ENCODE measurements at regions not wholly inside any gene's neighbourhood (a gene's known extent, or its start where the extent isn't known, plus 50 kb on each side); places are given as distances from the start of the nearest gene placed in this dataset.

- TF ChIP-seq CTCF (IDR thresholded peaks at IDR 0.05; ENCODE audit: insufficient read depth, low read length, poor library complexity, severe bottlenecking) (no peak), EZH2phosphoT487 (conservative IDR thresholded peaks at IDR 0.05; ENCODE audit: low read length) (no peak)
Observed at GRCh38 chr20:60221593-60221992, 263.4 kb downstream of the CDH26 start.
